ENCODE measurements at regions not wholly inside any gene's neighbourhood (a gene's known extent, or its start where the extent isn't known, plus 50 kb on each side); places are given as distances from the start of the nearest gene placed in this dataset.
"Not testable (repeated sequence)": the region's sequence is repeated elsewhere in the genome, so short reads cannot be mapped to it uniquely, and the experiment has no call there.

DNA sequence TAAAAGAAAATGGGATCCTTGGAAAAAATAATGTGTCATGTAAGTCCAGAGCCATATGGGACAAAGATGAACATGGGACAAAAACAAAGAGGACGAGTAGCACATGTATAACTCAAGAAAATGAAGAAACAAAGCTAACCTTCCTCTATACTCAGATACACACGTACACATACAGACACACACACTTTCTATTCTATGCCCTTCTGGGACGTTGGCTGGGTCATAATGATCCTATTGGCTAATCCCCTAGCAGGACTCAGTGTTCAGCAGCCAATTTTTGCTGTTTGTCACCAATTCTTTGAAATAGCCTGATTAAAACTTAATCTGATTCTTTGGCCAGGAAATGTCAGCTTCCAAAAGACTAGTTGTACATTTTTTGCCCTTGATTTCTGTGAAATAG is 189.4 kb upstream of the FOXG1 start:
- no peak for DNase-seq

- DNase-seq: no peak
These were observed 188.9 kb upstream of the FOXG1 start for GRCh38 chr14:28577711-28578131.

- no peak for DNase-seq
These were observed 181.6 kb upstream of the FOXG1 start for GRCh38 chr14:28584951-28585350.

- DNase-seq: no peak
These were observed 176.8 kb upstream of the FOXG1 start for GRCh38 chr14:28589792-28590191.

DNA sequence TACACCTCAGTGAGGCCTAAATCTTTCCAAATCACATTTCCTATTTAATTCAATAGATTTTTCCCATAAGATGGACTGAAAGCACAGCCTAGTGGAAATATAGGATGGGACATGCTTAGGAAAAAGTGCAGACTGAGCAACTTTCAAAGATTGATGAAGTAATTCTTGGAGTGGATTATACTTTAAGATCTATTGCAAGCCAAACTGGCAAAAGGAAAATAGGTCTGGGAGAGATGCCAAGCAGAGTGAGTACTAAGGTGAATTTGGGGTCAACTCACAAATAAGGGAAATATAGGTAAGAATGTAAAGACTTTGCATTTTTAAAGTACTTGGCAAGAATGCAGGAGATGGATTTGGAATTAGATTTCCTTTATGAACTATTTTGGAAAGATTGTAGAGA is 170.2 kb upstream of the FOXG1 start:
- no peak for DNase-seq

- DNase-seq: no peak
These were observed 167.4 kb upstream of the FOXG1 start for GRCh38 chr14:28599191-28599590.

- DNase-seq: no peak
These were observed 167.0 kb upstream of the FOXG1 start for GRCh38 chr14:28599605-28600004.

GRCh38 chr14:28603606-28604005 is 163.0 kb upstream of the FOXG1 start:
- no peak for DNase-seq

GRCh38 chr14:28607661-28608060 is 158.9 kb upstream of the FOXG1 start:
- DNase-seq: no peak

- no peak for DNase-seq
These were observed 158.1 kb upstream of the FOXG1 start for GRCh38 chr14:28608443-28608842.

DNA sequence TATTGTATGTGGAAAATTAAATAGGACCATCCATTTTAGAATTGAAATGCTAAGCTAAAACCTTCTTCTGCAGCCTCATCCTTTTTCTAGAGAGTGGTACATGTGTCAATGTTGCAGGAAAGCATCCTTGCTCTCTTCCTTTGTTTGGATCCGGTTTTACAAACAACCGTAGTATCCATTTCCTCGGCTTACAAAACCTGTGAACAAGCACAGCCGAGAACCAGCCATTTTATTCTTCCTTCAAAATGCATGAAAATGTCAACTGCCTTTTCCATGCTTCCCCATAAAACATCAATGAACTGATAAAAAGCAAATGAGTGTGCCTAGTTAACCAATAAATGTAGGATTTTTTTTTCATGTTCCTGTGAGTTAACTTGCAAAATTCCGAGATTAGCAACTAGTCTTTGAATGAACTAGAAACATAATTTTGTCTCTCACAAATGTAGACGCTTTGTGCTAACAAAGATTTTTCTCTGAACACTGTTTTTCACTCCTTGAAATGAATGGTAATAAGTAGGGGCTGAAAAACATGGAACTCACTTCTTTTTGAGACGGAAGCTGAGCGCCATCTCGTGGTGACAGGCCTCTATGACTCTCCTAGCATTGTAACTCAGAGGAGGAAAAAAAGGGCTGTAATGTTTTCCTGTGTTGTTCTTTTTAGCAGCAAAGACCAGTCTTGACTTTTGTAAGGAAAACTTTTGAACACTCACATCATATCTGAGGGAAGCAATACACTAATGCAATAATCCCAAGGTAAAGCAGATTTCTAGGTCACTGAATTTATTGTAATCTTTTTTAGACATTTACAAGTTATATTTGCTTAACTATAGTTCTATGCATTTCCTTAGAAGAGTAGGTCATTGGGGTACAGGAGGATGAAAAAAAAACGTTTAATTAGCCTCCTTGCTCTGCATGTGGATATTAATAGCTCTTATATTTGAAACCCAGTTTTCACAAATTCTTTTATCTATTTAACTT is 157.4 kb upstream of the FOXG1 start:
- peak; percentile 48 for DNase-seq

DNA sequence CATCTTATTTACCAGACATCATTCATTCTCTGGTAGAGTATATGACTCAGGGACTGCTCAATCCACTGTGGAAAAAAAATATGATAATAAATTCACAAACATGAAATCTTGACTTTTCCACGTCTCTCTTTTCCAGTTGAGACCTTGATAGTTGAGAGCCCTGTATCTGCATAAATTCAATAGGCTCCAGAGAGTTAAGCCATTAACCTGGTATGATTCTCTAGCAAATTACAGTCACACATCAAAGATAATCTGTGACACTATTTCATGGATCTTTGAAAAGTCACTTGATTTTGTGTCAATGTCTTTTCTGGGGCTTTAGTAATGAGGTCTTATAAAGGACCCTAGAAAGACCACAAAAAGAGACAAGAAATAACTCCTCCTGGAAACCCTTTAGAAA is 154.2 kb upstream of the FOXG1 start:
- no peak for DNase-seq

GRCh38 chr14:28613532-28613931 is 153.1 kb upstream of the FOXG1 start:
- DNase-seq: no peak

- DNase-seq: no peak
These were observed 139.8 kb upstream of the FOXG1 start for GRCh38 chr14:28626780-28627179.

- no peak for DNase-seq
These were observed 137.1 kb upstream of the FOXG1 start for GRCh38 chr14:28629328-28630004.

GRCh38 chr14:28630100-28630499 is 136.5 kb upstream of the FOXG1 start:
- DNase-seq: no peak

- no peak for DNase-seq
These were observed 131.2 kb upstream of the FOXG1 start for GRCh38 chr14:28635387-28635786.

DNA sequence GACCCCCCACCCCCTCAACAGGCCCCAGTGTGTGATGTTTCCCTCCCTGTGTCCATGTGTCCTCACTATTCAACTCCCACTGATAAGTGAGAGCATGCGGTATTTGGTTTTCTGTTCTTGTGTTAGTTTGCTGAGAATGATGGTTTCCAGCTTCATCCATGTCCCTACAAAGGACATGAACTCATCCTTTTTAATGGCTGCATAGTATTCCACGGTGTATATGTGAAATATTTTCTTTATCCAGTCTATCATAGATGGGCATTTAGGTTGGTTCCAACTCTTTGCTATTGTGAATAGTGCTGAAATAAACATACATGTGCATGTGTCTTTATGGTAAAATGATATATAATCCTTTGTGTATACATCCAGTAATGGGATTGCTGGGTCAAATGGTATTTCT is 130.8 kb upstream of the FOXG1 start:
- not testable (repeated sequence) for DNase-seq

DNA sequence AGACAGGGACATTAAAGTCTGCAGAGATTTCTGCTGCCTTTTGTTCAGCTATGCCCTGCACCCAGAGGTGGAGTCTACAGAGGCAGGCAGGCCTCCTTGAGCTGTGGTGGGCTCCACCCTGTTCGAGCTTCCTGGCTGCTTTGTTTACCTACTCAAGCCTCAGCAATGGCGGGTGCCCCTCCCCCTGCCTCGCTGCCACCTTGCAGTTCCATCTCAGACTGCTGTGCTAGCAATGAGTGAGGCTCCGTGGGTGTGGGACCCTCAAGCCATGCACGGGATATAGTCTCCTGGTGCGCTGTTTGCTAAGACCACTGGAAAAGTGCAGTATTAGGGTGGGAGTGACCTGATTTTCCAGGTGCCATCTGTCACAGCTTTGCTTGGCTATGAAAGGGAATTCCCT is 125.4 kb upstream of the FOXG1 start:
- not testable (repeated sequence) for DNase-seq

GRCh38 chr14:28651148-28651547 is 115.4 kb upstream of the FOXG1 start:
- no peak for DNase-seq

DNA sequence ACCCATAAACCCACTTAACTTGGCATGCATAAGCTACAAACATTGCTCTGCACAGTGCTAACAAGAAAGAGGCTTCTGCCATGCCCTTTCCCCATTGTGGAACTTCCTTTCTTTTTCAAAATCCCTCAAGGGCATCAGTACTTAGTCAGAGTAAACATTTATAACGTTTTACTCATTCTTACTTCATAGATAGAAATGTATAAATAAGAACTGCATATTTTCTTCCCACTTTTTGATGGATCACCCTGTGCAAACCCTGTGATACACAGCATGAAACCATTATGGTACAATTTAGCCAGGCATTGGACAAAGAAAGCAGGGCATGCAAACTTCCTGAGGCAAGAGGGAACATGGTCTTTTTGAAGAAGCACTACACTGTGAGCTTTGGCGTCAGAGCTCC is 113.8 kb upstream of the FOXG1 start:
- no peak for DNase-seq

DNA sequence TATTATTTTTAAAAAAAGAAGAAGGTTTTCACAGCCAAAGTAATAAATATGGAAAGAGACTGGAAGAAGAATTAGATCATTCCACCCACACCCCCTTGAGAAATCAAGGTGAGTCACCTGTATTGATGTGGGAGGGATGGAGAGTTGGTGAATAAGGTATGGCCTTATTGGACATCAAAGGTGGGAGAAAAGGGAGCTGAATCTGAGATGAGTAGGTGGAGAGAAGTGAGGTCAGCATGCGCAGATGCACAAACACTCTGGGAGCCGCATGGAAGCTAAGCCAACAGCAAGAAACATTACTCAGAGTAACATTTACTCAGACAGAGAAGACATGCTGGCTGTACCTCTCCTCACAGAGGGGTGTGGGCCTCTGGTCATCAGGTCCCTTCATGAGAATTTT is 113.1 kb upstream of the FOXG1 start:
- DNase-seq: no peak

- DNase-seq: no peak
These were observed 109.8 kb upstream of the FOXG1 start for GRCh38 chr14:28656704-28657255.
